CD14-positive monocyte (primary cell): ENCODE measurements at regions not wholly inside any gene's neighbourhood (a gene's known extent, or its start where the extent isn't known, plus 50 kb on each side); places are given as distances from the start of the nearest gene placed in this dataset.

Source experiments
- DNase-seq, 3 donors: peaks; one replicate each; pipeline ENCODE4 v3.0.0-alpha.2; 2011 to 2022
- H2AFZ ChIP-seq: 2 replicates; pipeline ENCODE4 v1.6.0; 2012; ENCODE audit warnings: mild to moderate bottlenecking, low read depth, low read length, inconsistent platforms; ENCODE audit not compliant: insufficient read depth, poor library complexity, severe bottlenecking
- H3K27ac ChIP-seq, 2 donors: 1 replicate in 1 of 2; 2 replicates in 1 of 2; pipeline ENCODE4 v1.5.1; 2012 to 2013; ENCODE audit warnings: low read length in 2 of 2, control low read depth in 1 of 2, inconsistent platforms in 1 of 2, low read depth in 1 of 2, mild to moderate bottlenecking in 1 of 2
- H3K27me3 ChIP-seq, 2 donors: one replicate each; pipeline versions ENCODE4 v1.6.0 to v1.6.1; 2011 to 2013; ENCODE audit warnings: low read length in 2 of 2; ENCODE audit not compliant: control insufficient read depth in 2 of 2, insufficient read depth in 2 of 2
- H3K36me3 ChIP-seq, 2 donors: replicated peaks in 1 of 2; 1 replicate in 1 of 2; 2 replicates in 1 of 2; pipeline versions ENCODE4 v1.5.1 to v1.6.1; 2012 to 2013; ENCODE audit warnings: low read length in 2 of 2, control low read depth in 1 of 2, inconsistent platforms in 1 of 2, mild to moderate bottlenecking in 1 of 2; ENCODE audit not compliant: insufficient read depth in 2 of 2, control insufficient read depth in 1 of 2
- H3K4me1 ChIP-seq, 2 donors: 1 replicate in 1 of 2; 2 replicates in 1 of 2; pipeline versions ENCODE4 v1.5.1 to v1.6.1; 2012 to 2013; ENCODE audit warnings: low read length in 2 of 2, control low read depth in 1 of 2, inconsistent platforms in 1 of 2, mild to moderate bottlenecking in 1 of 2, moderate library complexity in 1 of 2; ENCODE audit not compliant: insufficient read depth in 2 of 2, control insufficient read depth in 1 of 2
- H3K4me2 ChIP-seq: replicated peaks from 2 replicates; pipeline ENCODE3; 2012; ENCODE audit warnings: low read length, moderate library complexity, mild to moderate bottlenecking; ENCODE audit not compliant: poor library complexity, severe bottlenecking; ENCODE audit errors: extremely low read depth
- H3K4me3 ChIP-seq, 3 experiments: fragments of 200-600 bp in 1 of 3; sonication (generic) in 1 of 3; replicated peaks in 1 of 3; 1 replicate in 2 of 3; 2 replicates in 1 of 3; pipeline ENCODE4 v1.5.1; 2011 to 2013; ENCODE audit warnings: low read length in 3 of 3, mild to moderate bottlenecking in 3 of 3, control low read depth in 2 of 3, low read depth in 2 of 3, inconsistent platforms in 1 of 3, moderate library complexity in 1 of 3
- H3K79me2 ChIP-seq: 2 replicates; pipeline ENCODE4 v1.6.0; 2012; ENCODE audit warnings: mild to moderate bottlenecking, control low read depth, inconsistent platforms, low read length, moderate library complexity; ENCODE audit not compliant: insufficient read depth
- H3K9ac ChIP-seq: 2 replicates; pipeline ENCODE4 v1.6.0; 2017; ENCODE audit warnings: low read length, mild to moderate bottlenecking; ENCODE audit not compliant: insufficient read depth, poor library complexity, severe bottlenecking
- H3K9me3 ChIP-seq, 2 donors: replicated peaks in 1 of 2; 1 replicate in 1 of 2; 2 replicates in 1 of 2; pipeline versions ENCODE4 v1.5.1 to v1.6.1; 2012 to 2013; ENCODE audit warnings: low read length in 2 of 2, control low read depth in 1 of 2; ENCODE audit not compliant: control insufficient read depth in 1 of 2, insufficient read depth in 1 of 2
- H4K20me1 ChIP-seq: 2 replicates; pipeline ENCODE4 v1.6.0; 2012; ENCODE audit warnings: mild to moderate bottlenecking, low read length, control low read depth, moderate library complexity; ENCODE audit not compliant: insufficient read depth
- H3K27ac Mint-ChIP-seq, 7 donors: one replicate each; pipeline ENCODE4 v1.8.0; 2020; ENCODE audit warnings: mild to moderate bottlenecking in 7 of 7, mixed read lengths in 7 of 7, moderate library complexity in 6 of 7, inconsistent platforms in 2 of 7
- H3K27me3 Mint-ChIP-seq, 3 donors: one replicate each; pipeline ENCODE4 v1.8.0; 2021 to 2022; ENCODE audit warnings: low read depth in 3 of 3, mild to moderate bottlenecking in 3 of 3, mixed read lengths in 3 of 3, moderate library complexity in 3 of 3, inconsistent platforms in 1 of 3
- H3K36me3 Mint-ChIP-seq, 2 donors: one replicate each; pipeline ENCODE4 v1.8.0; 2020; ENCODE audit warnings: mixed read lengths in 2 of 2, inconsistent platforms in 1 of 2, mild to moderate bottlenecking in 1 of 2
- H3K4me1 Mint-ChIP-seq: one replicate; pipeline ENCODE4 v1.8.0; 2020; ENCODE audit warnings: mild to moderate bottlenecking, mixed read lengths
- H3K4me3 Mint-ChIP-seq, 2 donors: one replicate each; pipeline ENCODE4 v1.8.0; 2020; ENCODE audit warnings: mild to moderate bottlenecking in 2 of 2, mixed read lengths in 2 of 2, moderate library complexity in 1 of 2
- H3K9me3 Mint-ChIP-seq, 7 donors: one replicate each; pipeline ENCODE4 v1.8.0; 2020 to 2022; ENCODE audit warnings: mixed read lengths in 7 of 7, mild to moderate bottlenecking in 6 of 7, moderate library complexity in 6 of 7, inconsistent platforms in 2 of 7
- CTCF ChIP-seq: fragments of 200-600 bp; IDR thresholded peaks from one replicate; pipeline ENCODE4 v1.8.0; 2022; ENCODE audit warnings: antibody characterized with exemption, mild to moderate bottlenecking
- WGBS: methylation state at CpG from one replicate; pipeline ENCODE4 v1.1.5; 2013; ENCODE audit warnings: missing lambda C conversion rate; ENCODE audit not compliant: insufficient coverage; 5-methylcytosine and 5-hydroxymethylcytosine counted together
- intact Hi-C, 2 donors: fragments of 100-400 bp; cut with micrococcal nuclease; formaldehyde crosslinking; loops; one replicate each; pipeline versions ENCODE4 v1.15.0 to v1.15.1; 2023

GRCh38 chr6:169320013-169320412 lies 66.4 kb upstream of the THBS2 start:
- Histone ChIP-seq H3K4me3 (no peak overlapping the region), H2AFZ (no peak overlapping the region), H3K27ac (no peak overlapping the region), H3K36me3 (no peaks in the 10 kb centered on the region), H3K79me2 (no peaks in the 10 kb centered on the region), H3K9ac (no peak overlapping the region), H3K27me3 (no peaks in the 10 kb centered on the region), H3K4me1 (peaks cover 5% of the 10 kb centered on the region in 2 donors), H3K4me2 (no peak overlapping the region), H4K20me1 (no peaks in the 10 kb centered on the region), H3K9me3 (peaks cover 6 to 11% of the 10 kb centered on the region in 2 donors)
- Mint-ChIP-seq H3K9me3 (peaks cover 0 to 23% (median 3%) of the 10 kb centered on the region in 7 donors), H3K4me1 (peaks cover 11% of the 10 kb centered on the region), H3K36me3 (no peaks in the 10 kb centered on the region), H3K27ac (no peak overlapping the region), H3K27me3 (peaks cover 0 to 11% (median 1%) of the 10 kb centered on the region in 3 donors), H3K4me3 (no peak overlapping the region)
- 100% methylated on average over 1 of the region's 3 CpGs for WGBS
- intact Hi-C loops = no loop called here
- DNase-seq = no peak
- TF ChIP-seq CTCF = no peak

- Histone ChIP-seq H3K4me3 (no peak overlapping the region), H3K36me3 (no peaks in the 10 kb centered on the region), H3K27me3 (no peaks in the 10 kb centered on the region), H3K4me1 (peaks cover 5% of the 10 kb centered on the region in 2 donors), H4K20me1 (no peaks in the 10 kb centered on the region), H3K79me2 (no peaks in the 10 kb centered on the region), H2AFZ (no peak overlapping the region), H3K9ac (no peak overlapping the region), H3K27ac (no peak overlapping the region), H3K4me2 (no peak overlapping the region), H3K9me3 (peaks cover 21 to 31% of the 10 kb centered on the region in 2 donors)
- no peaks in the 10 kb centered on the region for H3K36me3 Mint-ChIP-seq
- no peak overlapping the region for H3K27ac Mint-ChIP-seq
- H3K9me3 Mint-ChIP-seq = peaks cover 0 to 17% (median 2%) of the 10 kb centered on the region in 7 donors
- peaks cover 0 to 6% (median 1%) of the 10 kb centered on the region in 3 donors for H3K27me3 Mint-ChIP-seq
- over 99% methylated on average over 18 of the region's 26 CpGs for WGBS
- H3K4me3 Mint-ChIP-seq = no peak overlapping the region
- peaks cover 8% of the 10 kb centered on the region for H3K4me1 Mint-ChIP-seq
- DNase-seq = no peak
- TF ChIP-seq CTCF = no peak
- intact Hi-C loops = no loop called here
Measured at GRCh38 chr6:169317441-169318202, 64.0 kb upstream of the THBS2 start.
